GM13977 (cell line): ENCODE measurements at regions not wholly inside any gene's neighbourhood (a gene's known extent, or its start where the extent isn't known, plus 50 kb on each side); places are given as distances from the start of the nearest gene placed in this dataset.

Experiments
- DNase-seq: peaks from one replicate; pipeline ENCODE4 v3.0.0; 2012; ENCODE audit warnings: low spot score
- in situ Hi-C: fragments of 300-500 bp; cut with MboI; formaldehyde crosslinking; loops from one replicate; pipeline ENCODE4 v1.12.0; 2022; ENCODE audit warnings: low sequenced_read_pairs, low pct_unique_long_range_greater_than_20kb, mixed read lengths, inconsistent platforms; ENCODE audit not compliant: unreplicated experiment
- TF ChIP-seq, protein P1 (sequence below): IDR thresholded peaks from 2 replicates; pipeline ENCODE4 v1.5.1; 2012; ENCODE audit warnings: mild to moderate bottlenecking, control low read depth; ENCODE audit not compliant: insufficient read depth; ENCODE audit errors: extremely low read depth, missing control alignments

DNA sequence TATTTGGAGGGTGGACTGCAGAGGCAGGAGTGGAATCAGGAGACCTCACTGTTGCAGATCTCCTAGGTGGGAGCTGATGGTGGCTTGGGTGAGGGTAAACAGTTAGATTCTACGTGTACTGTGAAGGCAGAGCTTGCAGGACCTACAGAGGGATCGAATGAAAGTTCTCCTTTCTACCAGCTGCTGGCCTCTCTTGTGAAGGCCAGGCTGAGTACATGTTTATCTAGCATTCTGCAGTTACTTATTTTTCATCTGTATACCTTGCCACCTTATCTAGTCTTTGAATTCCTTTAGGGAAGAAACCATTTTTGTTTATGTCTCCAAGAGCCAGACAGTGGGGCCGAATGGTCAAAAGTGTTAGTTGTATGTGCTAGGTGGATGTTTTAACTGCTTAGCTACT lies 57.6 kb downstream of the PTTG1 start:
- TF ChIP-seq, protein P1, sequence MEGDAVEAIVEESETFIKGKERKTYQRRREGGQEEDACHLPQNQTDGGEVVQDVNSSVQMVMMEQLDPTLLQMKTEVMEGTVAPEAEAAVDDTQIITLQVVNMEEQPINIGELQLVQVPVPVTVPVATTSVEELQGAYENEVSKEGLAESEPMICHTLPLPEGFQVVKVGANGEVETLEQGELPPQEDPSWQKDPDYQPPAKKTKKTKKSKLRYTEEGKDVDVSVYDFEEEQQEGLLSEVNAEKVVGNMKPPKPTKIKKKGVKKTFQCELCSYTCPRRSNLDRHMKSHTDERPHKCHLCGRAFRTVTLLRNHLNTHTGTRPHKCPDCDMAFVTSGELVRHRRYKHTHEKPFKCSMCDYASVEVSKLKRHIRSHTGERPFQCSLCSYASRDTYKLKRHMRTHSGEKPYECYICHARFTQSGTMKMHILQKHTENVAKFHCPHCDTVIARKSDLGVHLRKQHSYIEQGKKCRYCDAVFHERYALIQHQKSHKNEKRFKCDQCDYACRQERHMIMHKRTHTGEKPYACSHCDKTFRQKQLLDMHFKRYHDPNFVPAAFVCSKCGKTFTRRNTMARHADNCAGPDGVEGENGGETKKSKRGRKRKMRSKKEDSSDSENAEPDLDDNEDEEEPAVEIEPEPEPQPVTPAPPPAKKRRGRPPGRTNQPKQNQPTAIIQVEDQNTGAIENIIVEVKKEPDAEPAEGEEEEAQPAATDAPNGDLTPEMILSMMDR = no peak
- no peak for DNase-seq
- in situ Hi-C loops = no loop called here

DNA sequence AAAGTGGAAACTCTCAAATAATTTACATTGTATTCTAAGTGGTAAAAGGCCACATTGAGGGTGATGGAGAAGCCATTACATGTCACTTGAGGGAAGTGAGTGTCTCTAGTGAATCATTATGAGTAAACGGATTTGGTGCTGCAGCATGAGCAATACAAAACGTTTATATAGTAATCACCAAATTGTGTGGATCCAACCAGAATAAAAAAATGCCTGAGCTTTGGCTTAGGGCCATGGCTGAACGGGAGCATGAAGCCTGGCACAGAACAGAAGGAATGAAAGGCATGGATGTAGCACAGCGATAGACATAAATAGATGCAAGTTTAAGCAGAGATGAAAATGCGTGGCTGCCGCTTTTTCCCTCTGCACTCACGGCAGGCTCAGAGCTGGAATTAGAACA lies 58.3 kb downstream of the PTTG1 start:
- TF ChIP-seq, protein P1 = no peak
- DNase-seq = no peak
- in situ Hi-C loops = loop anchor here (5.0 kb wide), 1 partner anchor 43 kb away; no protein-coding TSS in a partner anchor

DNA sequence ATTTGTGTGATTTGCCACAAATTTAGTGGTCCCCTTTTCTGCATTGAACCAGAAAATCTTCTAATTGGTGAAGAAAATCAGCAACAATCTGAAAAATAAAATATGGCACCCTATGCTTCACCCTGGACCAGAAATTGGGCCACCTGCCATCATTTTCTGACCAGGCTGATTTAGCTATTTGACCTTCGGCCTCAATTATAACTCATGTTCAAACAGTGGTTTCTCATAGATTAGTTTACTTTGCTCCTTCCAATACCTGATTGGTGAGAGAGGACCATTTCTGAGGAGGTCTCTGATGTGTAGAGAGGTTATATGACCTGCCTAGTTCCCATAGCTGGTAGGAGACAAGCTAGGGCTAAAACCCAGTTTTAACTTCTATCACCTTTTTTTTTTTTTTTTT lies 59.0 kb downstream of the PTTG1 start:
- TF ChIP-seq, protein P1 = no peak
- in situ Hi-C loops = loop anchor here (5.0 kb wide), 1 partner anchor 43 kb away; no protein-coding TSS in a partner anchor

DNA sequence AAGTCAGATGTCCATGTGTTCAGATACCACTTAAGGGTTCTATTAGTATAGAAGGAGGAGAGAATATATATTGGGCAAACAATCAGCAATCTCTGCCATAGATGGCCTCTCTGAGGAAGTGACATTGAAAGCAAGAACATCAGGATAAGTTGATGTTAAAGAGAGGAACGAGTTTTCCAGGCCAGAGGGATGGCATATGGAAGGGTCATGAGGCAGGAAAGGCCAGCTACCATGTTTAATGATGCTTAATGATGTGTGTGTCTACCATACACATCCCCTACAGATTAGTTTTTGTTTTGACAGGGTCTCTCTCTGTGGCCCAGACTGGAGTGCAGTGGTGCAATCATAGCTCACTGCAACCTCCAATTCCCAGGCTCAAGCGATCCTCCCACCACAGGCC lies 63.0 kb downstream of the PTTG1 start:
- in situ Hi-C loops = loop anchor here (5.0 kb wide), 1 partner anchor 47 kb away; no protein-coding TSS in a partner anchor
- TF ChIP-seq, protein P1 = no peak
- DNase-seq = no peak

More for the DNA sequence above, 59.0 kb downstream of the PTTG1 start:
- no peak for DNase-seq

DNA sequence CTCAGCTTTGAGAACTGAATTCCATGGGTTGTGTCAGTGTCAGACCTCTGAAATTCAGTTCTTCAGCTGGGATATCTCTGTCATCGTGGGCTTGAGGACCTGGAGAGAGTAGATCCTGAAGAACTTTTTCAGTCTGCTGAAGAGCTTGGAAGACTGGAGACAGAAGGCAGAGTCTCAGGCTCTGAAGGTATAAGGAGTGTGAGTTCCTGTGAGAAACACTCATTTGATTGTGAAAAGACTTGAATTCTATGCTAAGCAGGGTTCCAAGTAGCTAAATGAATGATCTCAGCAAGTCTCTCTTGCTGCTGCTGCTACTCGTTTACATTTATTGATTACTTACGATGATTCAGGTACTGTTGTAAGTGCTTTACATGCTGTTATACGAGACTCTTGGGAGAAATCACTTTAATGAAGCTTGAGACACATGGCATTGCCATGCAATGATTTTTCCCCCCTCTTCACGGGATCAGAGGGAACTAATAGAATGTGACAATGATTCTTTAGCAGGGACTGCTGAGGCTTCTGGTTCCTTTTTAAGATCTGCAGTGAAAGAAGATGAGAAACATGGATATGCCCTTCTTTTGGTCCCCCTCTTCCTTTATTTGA lies 63.8 kb downstream of the PTTG1 start:
- DNase-seq = no peak
- TF ChIP-seq, protein P1 = no peak
- in situ Hi-C loops = no loop called here

DNA sequence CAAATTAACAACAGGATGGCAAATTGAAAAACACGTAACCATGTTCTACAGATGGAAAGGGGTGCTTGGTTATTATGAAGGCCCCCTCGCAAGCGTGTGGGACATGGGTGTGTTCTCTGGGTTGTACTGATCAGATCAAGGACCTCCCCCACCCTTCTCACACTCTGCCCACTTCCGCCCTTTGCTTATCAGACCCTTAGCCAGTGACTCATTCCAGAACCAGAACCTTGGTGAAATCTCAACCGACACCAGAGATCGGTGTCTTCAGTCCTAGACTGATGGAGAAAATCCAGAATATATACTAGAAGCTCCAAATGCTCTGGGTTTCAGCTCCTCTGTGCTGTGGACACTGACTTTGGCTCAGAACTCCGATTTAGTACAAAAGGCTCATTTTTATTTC lies 64.9 kb downstream of the PTTG1 start:
- in situ Hi-C loops = no loop called here
- DNase-seq = no peak
- TF ChIP-seq, protein P1 = no peak
